ENCODE measurements at regions not wholly inside any gene's neighbourhood (a gene's known extent, or its start where the extent isn't known, plus 50 kb on each side); places are given as distances from the start of the nearest gene placed in this dataset.
"Not testable (repeated sequence)": the region's sequence is repeated elsewhere in the genome, so short reads cannot be mapped to it uniquely, and the experiment has no call there.

- peak in 1 of 2 experiments; percentile 21 for DNase-seq
- no peaks in the 10 kb centered on the region for H3K36me3 Mint-ChIP-seq (ENCODE audit: insufficient read depth, unreplicated experiment)
- ChIA-PET CTCF (no interaction called here), POLR2A (no interaction called here)
- no peaks in the 10 kb centered on the region for H3K9me3 Mint-ChIP-seq (ENCODE audit: unreplicated experiment)
- H3K27me3 Mint-ChIP-seq (ENCODE audit: insufficient read depth, unreplicated experiment): no peaks in the 10 kb centered on the region
- no peak overlapping the region for H3K27ac Mint-ChIP-seq (ENCODE audit: unreplicated experiment)
- Histone ChIP-seq H3K27me3 (replicated peaks; ENCODE audit: control insufficient read depth, insufficient read depth, low read length) (no peaks in the 10 kb centered on the region), H3K9me3 (no peaks in the 10 kb centered on the region), H3K4me1 (no peaks in the 10 kb centered on the region), H3K4me3 (ENCODE audit: low read depth, low read length) (no peak overlapping the region), H3K36me3 (ENCODE audit: control insufficient read depth, insufficient read depth, low read length) (no peaks in the 10 kb centered on the region)
- H3K4me1 Mint-ChIP-seq (ENCODE audit: low read depth, unreplicated experiment): no peaks in the 10 kb centered on the region
- TF ChIP-seq, protein P1, sequence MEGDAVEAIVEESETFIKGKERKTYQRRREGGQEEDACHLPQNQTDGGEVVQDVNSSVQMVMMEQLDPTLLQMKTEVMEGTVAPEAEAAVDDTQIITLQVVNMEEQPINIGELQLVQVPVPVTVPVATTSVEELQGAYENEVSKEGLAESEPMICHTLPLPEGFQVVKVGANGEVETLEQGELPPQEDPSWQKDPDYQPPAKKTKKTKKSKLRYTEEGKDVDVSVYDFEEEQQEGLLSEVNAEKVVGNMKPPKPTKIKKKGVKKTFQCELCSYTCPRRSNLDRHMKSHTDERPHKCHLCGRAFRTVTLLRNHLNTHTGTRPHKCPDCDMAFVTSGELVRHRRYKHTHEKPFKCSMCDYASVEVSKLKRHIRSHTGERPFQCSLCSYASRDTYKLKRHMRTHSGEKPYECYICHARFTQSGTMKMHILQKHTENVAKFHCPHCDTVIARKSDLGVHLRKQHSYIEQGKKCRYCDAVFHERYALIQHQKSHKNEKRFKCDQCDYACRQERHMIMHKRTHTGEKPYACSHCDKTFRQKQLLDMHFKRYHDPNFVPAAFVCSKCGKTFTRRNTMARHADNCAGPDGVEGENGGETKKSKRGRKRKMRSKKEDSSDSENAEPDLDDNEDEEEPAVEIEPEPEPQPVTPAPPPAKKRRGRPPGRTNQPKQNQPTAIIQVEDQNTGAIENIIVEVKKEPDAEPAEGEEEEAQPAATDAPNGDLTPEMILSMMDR (IDR thresholded peaks at IDR 0.05; ENCODE audit: insufficient read depth in 1 of 2, low read depth in 1 of 2, low read length in 1 of 2, severe bottlenecking in 1 of 2, unreplicated experiment in 1 of 2): peak; percentile 36 to 39
- intact Hi-C loops (cut with micrococcal nuclease; ENCODE audit: unreplicated experiment): loop anchor here (2.0 to 10.0 kb wide), 3 partner anchors 241 to 742 kb away; no protein-coding TSS in a partner anchor
- H3K4me3 Mint-ChIP-seq (ENCODE audit: unreplicated experiment): no peak overlapping the region
- no TSS peak for BruUV-seq (replicated peaks)
Observed at GRCh38 chrX:7996414-7996813, 69.2 kb upstream of the PNPLA4 start.

DNA sequence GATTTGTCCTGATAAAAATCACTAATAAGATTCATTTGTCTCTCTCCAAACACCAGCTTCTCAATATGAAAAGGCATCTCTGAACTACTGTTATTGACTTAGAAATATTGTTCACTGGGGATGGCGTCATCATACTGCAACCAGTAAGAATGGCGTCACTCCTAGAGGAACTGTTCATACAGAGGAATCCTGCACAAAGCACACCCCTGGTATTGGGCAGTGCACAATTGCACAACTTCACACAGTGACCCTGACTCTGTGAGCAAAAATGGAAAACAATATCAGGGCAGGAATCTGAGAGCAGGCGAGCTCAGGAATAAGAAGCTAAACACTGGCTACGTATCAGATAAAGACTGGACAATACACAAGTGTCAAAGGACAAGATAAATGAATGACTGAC is 66.7 kb upstream of the PNPLA4 start:
- no peaks in the 10 kb centered on the region for H3K4me1 Mint-ChIP-seq (ENCODE audit: low read depth, unreplicated experiment)
- no peaks in the 10 kb centered on the region for H3K27me3 Mint-ChIP-seq (ENCODE audit: insufficient read depth, unreplicated experiment)
- Histone ChIP-seq H3K4me3 (ENCODE audit: low read depth, low read length) (no peak overlapping the region), H3K4me1 (no peaks in the 10 kb centered on the region), H3K9me3 (no peaks in the 10 kb centered on the region), H3K36me3 (ENCODE audit: control insufficient read depth, insufficient read depth, low read length) (no peaks in the 10 kb centered on the region), H3K27me3 (replicated peaks; ENCODE audit: control insufficient read depth, insufficient read depth, low read length) (no peaks in the 10 kb centered on the region)
- no peak overlapping the region for H3K27ac Mint-ChIP-seq (ENCODE audit: unreplicated experiment)
- POLR2A ChIA-PET: no interaction called here
- H3K9me3 Mint-ChIP-seq (ENCODE audit: unreplicated experiment): no peaks in the 10 kb centered on the region
- BruUV-seq (replicated peaks): no TSS peak
- H3K4me3 Mint-ChIP-seq (ENCODE audit: unreplicated experiment): no peak overlapping the region
- CTCF ChIA-PET: no interaction called here
- no peak for DNase-seq
- intact Hi-C loops (cut with micrococcal nuclease; ENCODE audit: unreplicated experiment): loop anchor here (10.0 kb wide), 1 partner anchor 371 kb away; no protein-coding TSS in a partner anchor
- H3K36me3 Mint-ChIP-seq (ENCODE audit: insufficient read depth, unreplicated experiment): no peaks in the 10 kb centered on the region
- TF ChIP-seq, protein P1 (IDR thresholded peaks at IDR 0.05; ENCODE audit: insufficient read depth in 1 of 2, low read depth in 1 of 2, low read length in 1 of 2, severe bottlenecking in 1 of 2, unreplicated experiment in 1 of 2): no peak

- POLR2A ChIA-PET; BruUV-seq (replicated peaks): not testable (repeated sequence)
Observed at GRCh38 chrX:7988013-7988759, 61.0 kb upstream of the PNPLA4 start.

More at GRCh38 chrX:7988013-7988759, 61.0 kb upstream of the PNPLA4 start:
- H3K27me3 Mint-ChIP-seq (ENCODE audit: insufficient read depth, unreplicated experiment); H3K4me1 Mint-ChIP-seq (ENCODE audit: low read depth, unreplicated experiment); H3K4me3 ChIP-seq (ENCODE audit: low read depth, low read length); H3K9me3 Mint-ChIP-seq (ENCODE audit: unreplicated experiment); H3K36me3 ChIP-seq (ENCODE audit: control insufficient read depth, insufficient read depth, low read length); H3K9me3 ChIP-seq; H3K4me3 Mint-ChIP-seq (ENCODE audit: unreplicated experiment); DNase-seq; CTCF ChIA-PET; H3K27me3 ChIP-seq (replicated peaks; ENCODE audit: control insufficient read depth, insufficient read depth, low read length); H3K36me3 Mint-ChIP-seq (ENCODE audit: insufficient read depth, unreplicated experiment); H3K27ac Mint-ChIP-seq (ENCODE audit: unreplicated experiment); H3K4me1 ChIP-seq; intact Hi-C loops (cut with micrococcal nuclease; ENCODE audit: unreplicated experiment): not testable (repeated sequence)
